ENCODE measurements at regions not wholly inside any gene's neighbourhood (a gene's known extent, or its start where the extent isn't known, plus 50 kb on each side); places are given as distances from the start of the nearest gene placed in this dataset.

DNA sequence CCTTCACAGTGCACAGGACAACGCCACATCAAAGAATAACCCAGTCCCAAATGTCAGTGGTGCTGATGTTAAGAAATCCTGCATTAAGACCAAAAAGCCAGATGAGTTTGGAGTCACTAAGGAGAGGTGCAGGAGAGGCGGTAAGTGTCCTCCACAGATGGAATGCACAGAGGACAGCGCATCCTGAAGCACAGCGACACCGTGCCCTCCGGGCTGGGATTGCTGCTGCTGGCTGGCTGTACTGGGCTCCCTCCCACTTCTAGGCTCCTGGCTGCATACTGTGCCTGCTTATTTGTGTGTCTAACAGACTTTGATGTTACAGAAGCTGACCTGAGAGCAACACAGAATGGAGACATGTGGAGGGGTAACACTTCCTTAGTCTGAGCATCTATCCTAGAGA, 325.6 kb upstream of the BOD1L1 start:
- TF ChIP-seq POLR2AphosphoS5 (IDR thresholded peaks at IDR 0.05; ENCODE audit: insufficient read depth in 1 of 2, low read depth in 1 of 2) (no peak), CTCF (IDR thresholded peaks at IDR 0.05) (no peak), POLR2A (IDR thresholded peaks at IDR 0.05) (no peak)

All from vagina (tissue), 2 donors.